H9 (cell line): ENCODE measurements at regions not wholly inside any gene's neighbourhood (a gene's known extent, or its start where the extent isn't known, plus 50 kb on each side); places are given as distances from the start of the nearest gene placed in this dataset.

ENCODE experiments used
- DNase-seq: peaks from one replicate; pipeline ENCODE4 v3.0.0-alpha.2; 2017
- H2AFZ ChIP-seq: one replicate; pipeline ENCODE4 v1.6.1; 2013; ENCODE audit warnings: mild to moderate bottlenecking, low read length, control low read depth, moderate library complexity
- H2AK5ac ChIP-seq: 2 replicates; pipeline ENCODE4 v1.6.1; 2013; ENCODE audit warnings: low read length, control low read depth, mixed read lengths; ENCODE audit not compliant: insufficient read length
- H2BK120ac ChIP-seq: one replicate; pipeline ENCODE4 v1.6.1; 2013; ENCODE audit warnings: low read depth, mild to moderate bottlenecking, low read length, control low read depth, inconsistent platforms; ENCODE audit not compliant: poor library complexity, severe bottlenecking
- H2BK12ac ChIP-seq: 2 replicates; pipeline ENCODE4 v1.6.1; 2013; ENCODE audit warnings: low read length, control low read depth, mixed read lengths, low read depth; ENCODE audit not compliant: insufficient read length
- H2BK15ac ChIP-seq: 2 replicates; pipeline ENCODE4 v1.6.1; 2013; ENCODE audit warnings: low read depth, low read length, control low read depth
- H2BK20ac ChIP-seq: one replicate; pipeline ENCODE4 v1.6.1; 2013; ENCODE audit warnings: low read depth, mild to moderate bottlenecking, low read length, control low read depth, inconsistent platforms; ENCODE audit not compliant: poor library complexity, severe bottlenecking
- H2BK5ac ChIP-seq: 2 replicates; pipeline ENCODE4 v1.6.1; 2013; ENCODE audit warnings: low read length, control low read depth, mixed read lengths; ENCODE audit not compliant: insufficient read length
- H3K14ac ChIP-seq: 2 replicates; pipeline ENCODE4 v1.6.1; 2013; ENCODE audit warnings: low read length, control low read depth; ENCODE audit not compliant: insufficient read depth
- H3K18ac ChIP-seq: 2 replicates; pipeline ENCODE4 v1.6.1; 2013; ENCODE audit warnings: low read depth, mild to moderate bottlenecking, mixed read lengths, low read length, control low read depth; ENCODE audit not compliant: insufficient read length
- H3K23ac ChIP-seq: 2 replicates; pipeline ENCODE4 v1.6.1; 2013; ENCODE audit warnings: low read length, control low read depth, mixed read lengths, low read depth; ENCODE audit not compliant: insufficient read length
- H3K23me2 ChIP-seq: 2 replicates; pipeline ENCODE4 v1.6.1; 2013; ENCODE audit warnings: low read depth, mild to moderate bottlenecking, mixed read lengths, low read length, control low read depth; ENCODE audit not compliant: insufficient read length, poor library complexity, severe bottlenecking
- H3K27ac ChIP-seq: 2 replicates; pipeline ENCODE4 v1.5.1; 2013; ENCODE audit warnings: low read length, control low read depth, mixed read lengths, low read depth; ENCODE audit not compliant: insufficient read length
- H3K27me3 ChIP-seq: 2 replicates; pipeline ENCODE4 v1.6.1; 2013; ENCODE audit warnings: low read length, control low read depth, inconsistent platforms; ENCODE audit not compliant: insufficient read depth
- H3K4ac ChIP-seq: 2 replicates; pipeline ENCODE4 v1.6.1; 2013; ENCODE audit warnings: low read depth, mild to moderate bottlenecking, control low read depth, inconsistent platforms, low read length, moderate library complexity
- H3K4me1 ChIP-seq: 2 replicates; pipeline ENCODE4 v1.6.1; 2013; ENCODE audit warnings: low read length, control low read depth, inconsistent platforms; ENCODE audit not compliant: insufficient read depth
- H3K4me2 ChIP-seq: 2 replicates; pipeline ENCODE4 v1.6.1; 2013; ENCODE audit warnings: low read length, control low read depth, mixed read lengths; ENCODE audit not compliant: insufficient read length, insufficient read depth
- H3K56ac ChIP-seq: 2 replicates; pipeline ENCODE4 v1.6.1; 2013; ENCODE audit warnings: low read depth, mild to moderate bottlenecking, mixed read lengths, low read length, control low read depth; ENCODE audit not compliant: insufficient read length
- H3K79me1 ChIP-seq: 2 replicates; pipeline ENCODE4 v1.6.1; 2013; ENCODE audit warnings: low read depth, mild to moderate bottlenecking, moderate library complexity, low read length, control low read depth, inconsistent platforms; ENCODE audit not compliant: insufficient read depth, poor library complexity, severe bottlenecking
- H3K79me2 ChIP-seq: 2 replicates; pipeline ENCODE4 v1.6.1; 2013; ENCODE audit warnings: low read length, control low read depth, inconsistent platforms; ENCODE audit not compliant: insufficient read depth
- H3K9ac ChIP-seq: 2 replicates; pipeline ENCODE4 v1.6.1; 2013; ENCODE audit warnings: low read length, control low read depth, mixed read lengths; ENCODE audit not compliant: insufficient read length; ENCODE audit errors: extremely low read depth
- H3K9me3 ChIP-seq: one replicate; pipeline ENCODE4 v1.6.1; 2013; ENCODE audit warnings: low read depth, low read length, inconsistent platforms; ENCODE audit not compliant: control insufficient read depth
- H3T11ph ChIP-seq: one replicate; pipeline ENCODE4 v1.6.1; 2013; ENCODE audit warnings: mild to moderate bottlenecking, low read length, control low read depth, inconsistent platforms
- H4K20me1 ChIP-seq: one replicate; pipeline ENCODE4 v1.6.1; 2013; ENCODE audit not compliant: control insufficient read depth, insufficient read length, insufficient read depth
- H4K5ac ChIP-seq: 2 replicates; pipeline ENCODE4 v1.6.1; 2013; ENCODE audit warnings: low read depth, mild to moderate bottlenecking, mixed read lengths, low read length, control low read depth; ENCODE audit not compliant: insufficient read length
- H4K8ac ChIP-seq: replicated peaks from 2 replicates; pipeline ENCODE4 v1.6.1; 2013; ENCODE audit warnings: low read length, control low read depth, mixed read lengths, low read depth; ENCODE audit not compliant: insufficient read length
- H4K91ac ChIP-seq: 2 replicates; pipeline ENCODE4 v1.6.1; 2013; ENCODE audit warnings: low read depth, mild to moderate bottlenecking, moderate library complexity, mixed read lengths, low read length, control low read depth; ENCODE audit not compliant: insufficient read length
- H3K27ac Mint-ChIP-seq, 3 experiments: 2 replicates in 2 of 3; 3 replicates in 1 of 3; pipeline ENCODE4 v1.8.0; 2020 to 2021; ENCODE audit warnings: mixed read lengths in 3 of 3, mild to moderate bottlenecking in 1 of 3, moderate library complexity in 1 of 3
- H3K27me3 Mint-ChIP-seq: 2 replicates; pipeline ENCODE4 v1.8.0; 2021; ENCODE audit warnings: low read depth, mild to moderate bottlenecking, moderate library complexity, mixed read lengths
- H3K36me3 Mint-ChIP-seq, 3 experiments: 2 replicates in 2 of 3; 3 replicates in 1 of 3; pipeline ENCODE4 v1.8.0; 2020 to 2021; ENCODE audit warnings: low read depth in 3 of 3, mixed read lengths in 3 of 3; ENCODE audit not compliant: insufficient read depth in 1 of 3
- H3K4me1 Mint-ChIP-seq, 2 experiments: 2 replicates each; pipeline ENCODE4 v1.8.0; 2020; ENCODE audit warnings: mixed read lengths in 2 of 2
- H3K4me3 Mint-ChIP-seq, 2 experiments: 2 replicates in 1 of 2; 3 replicates in 1 of 2; pipeline ENCODE4 v1.8.0; 2020 to 2021; ENCODE audit warnings: mild to moderate bottlenecking in 2 of 2, mixed read lengths in 2 of 2, moderate library complexity in 1 of 2
- H3K9me3 Mint-ChIP-seq, 2 experiments: 2 replicates in 1 of 2; 3 replicates in 1 of 2; pipeline ENCODE4 v1.8.0; 2020; ENCODE audit warnings: mild to moderate bottlenecking in 2 of 2, mixed read lengths in 2 of 2, moderate library complexity in 1 of 2
- CTCF ChIP-seq: fragments of 200-600 bp; sonication (generic); conservative IDR thresholded peaks from 3 replicates; pipeline ENCODE4 v1.8.0; 2021; ENCODE audit warnings: antibody characterized with exemption, mild to moderate bottlenecking
- WGBS: extraction: QIAGEN DNeasy Blood & Tissue Kit; methylation state at CpG from one replicate; pipeline ENCODE4 v1.1.7; 2013; ENCODE audit warnings: missing lambda C conversion rate, low lambda C conversion rate, mixed read lengths; ENCODE audit not compliant: insufficient read length; ENCODE audit errors: extremely low coverage; 5-methylcytosine and 5-hydroxymethylcytosine counted together

GRCh38 chr3:118128886-118129285 lies 905.8 kb downstream of the IGSF11 start:
- no peaks in the 10 kb centered on the region for H3K23me2 ChIP-seq
- H2BK12ac ChIP-seq = no peak overlapping the region
- no peak overlapping the region for H4K91ac ChIP-seq
- no peak overlapping the region for H2BK15ac ChIP-seq
- H2BK5ac ChIP-seq = no peak overlapping the region
- no peak overlapping the region for H3K27ac ChIP-seq
- H3K56ac ChIP-seq = no peak overlapping the region
- H2BK120ac ChIP-seq = no peak overlapping the region
- no peak overlapping the region for H3K4me3 Mint-ChIP-seq
- no peaks in the 10 kb centered on the region for H3K79me1 ChIP-seq
- H4K20me1 ChIP-seq = no peaks in the 10 kb centered on the region
- no peak overlapping the region for H3K27ac Mint-ChIP-seq
- H3K4me1 ChIP-seq = no peaks in the 10 kb centered on the region
- H3T11ph ChIP-seq = no peak overlapping the region
- H3K4me2 ChIP-seq = no peak overlapping the region
- no peak overlapping the region for H3K9ac ChIP-seq
- no peak overlapping the region for H3K4ac ChIP-seq
- no peaks in the 10 kb centered on the region for H3K27me3 Mint-ChIP-seq
- no peak for DNase-seq
- no peak overlapping the region for H2AFZ ChIP-seq
- WGBS = no CpG with 5 or more reads among the region's 1 CpG
- no peak overlapping the region for H2AK5ac ChIP-seq
- no peak overlapping the region for H3K18ac ChIP-seq
- H3K14ac ChIP-seq = no peak overlapping the region
- no peak overlapping the region for H2BK20ac ChIP-seq
- H3K79me2 ChIP-seq = no peaks in the 10 kb centered on the region
- H4K5ac ChIP-seq = no peak overlapping the region
- TF ChIP-seq CTCF = no peak
- H3K4me1 Mint-ChIP-seq = no peaks in the 10 kb centered on the region
- no peak overlapping the region for H3K23ac ChIP-seq
- H3K9me3 ChIP-seq = no peaks in the 10 kb centered on the region
- H3K27me3 ChIP-seq = no peaks in the 10 kb centered on the region
- H3K9me3 Mint-ChIP-seq = no peaks in the 10 kb centered on the region
- no peaks in the 10 kb centered on the region for H3K36me3 Mint-ChIP-seq
- H4K8ac ChIP-seq = no peak overlapping the region
